DND-41 (cell line): ENCODE measurements at regions not wholly inside any gene's neighbourhood (a gene's known extent, or its start where the extent isn't known, plus 50 kb on each side); places are given as distances from the start of the nearest gene placed in this dataset.

Experiments used
- ATAC-seq: fragments of 200-7000 bp; cut with Tn5 transposase; 3 replicates; pipeline ENCODE4 v1.9.1; 2021; ENCODE audit warnings: low read depth; ENCODE audit not compliant: insufficient read depth
- DNase-seq: peaks from one replicate; pipeline ENCODE4 v3.0.0-alpha.2; 2020
- H2AFZ ChIP-seq: 2 replicates; pipeline ENCODE4 v1.6.0; 2012; ENCODE audit warnings: low read depth, low read length
- H3K27ac ChIP-seq: 2 replicates; pipeline ENCODE4 v1.5.1; 2012; ENCODE audit warnings: low read length, inconsistent platforms
- H3K27me3 ChIP-seq: fragments of 200-600 bp; sonication (generic); 2 replicates; pipeline ENCODE4 v1.6.0; 2012; ENCODE audit warnings: low read length, mild to moderate bottlenecking, inconsistent platforms; ENCODE audit not compliant: insufficient read depth, poor library complexity
- H3K36me3 ChIP-seq: 2 replicates; pipeline ENCODE4 v1.5.1; 2012; ENCODE audit warnings: low read length, inconsistent platforms; ENCODE audit not compliant: insufficient read depth
- H3K4me1 ChIP-seq: 2 replicates; pipeline ENCODE4 v1.5.1; 2012; ENCODE audit warnings: mild to moderate bottlenecking, low read length; ENCODE audit not compliant: insufficient read depth
- H3K4me2 ChIP-seq: 2 replicates; pipeline ENCODE4 v1.6.0; 2012; ENCODE audit warnings: mild to moderate bottlenecking, moderate library complexity, low read length, inconsistent platforms; ENCODE audit not compliant: insufficient read depth
- H3K4me3 ChIP-seq, 2 experiments: fragments of 200-600 bp in 1 of 2; shearing (Covaris generic) in 1 of 2; 2 replicates each; pipeline ENCODE4 v1.5.1; 2012 to 2016; ENCODE audit warnings: inconsistent platforms in 2 of 2, low read length in 2 of 2, mild to moderate bottlenecking in 2 of 2, low read depth in 1 of 2, moderate library complexity in 1 of 2
- H3K79me2 ChIP-seq: 2 replicates; pipeline ENCODE4 v1.6.0; 2012; ENCODE audit warnings: low read length, inconsistent platforms; ENCODE audit not compliant: insufficient read depth
- H3K9ac ChIP-seq: 2 replicates; pipeline ENCODE4 v1.6.0; 2012; ENCODE audit warnings: low read depth, mild to moderate bottlenecking, inconsistent platforms, low read length, moderate library complexity
- H3K9me3 ChIP-seq: 2 replicates; pipeline ENCODE4 v1.5.1; 2012; ENCODE audit warnings: low read length, moderate library complexity, mild to moderate bottlenecking, inconsistent platforms; ENCODE audit not compliant: insufficient read depth, severe bottlenecking
- H4K20me1 ChIP-seq: 2 replicates; pipeline ENCODE4 v1.6.0; 2012; ENCODE audit warnings: low read length; ENCODE audit not compliant: insufficient read depth
- EZH2 ChIP-seq: IDR thresholded peaks from 3 replicates; pipeline ENCODE4 v1.6.1; 2012; ENCODE audit warnings: borderline replicate concordance, low read depth, mild to moderate bottlenecking, moderate library complexity, low read length, inconsistent platforms; ENCODE audit not compliant: severe bottlenecking
- TF ChIP-seq, protein P1 (sequence below): IDR thresholded peaks from 2 replicates; pipeline ENCODE4 v1.5.1; 2012; ENCODE audit warnings: borderline replicate concordance, low read length, moderate library complexity, mild to moderate bottlenecking; ENCODE audit not compliant: poor library complexity, severe bottlenecking; ENCODE audit errors: extremely low read depth

DNA sequence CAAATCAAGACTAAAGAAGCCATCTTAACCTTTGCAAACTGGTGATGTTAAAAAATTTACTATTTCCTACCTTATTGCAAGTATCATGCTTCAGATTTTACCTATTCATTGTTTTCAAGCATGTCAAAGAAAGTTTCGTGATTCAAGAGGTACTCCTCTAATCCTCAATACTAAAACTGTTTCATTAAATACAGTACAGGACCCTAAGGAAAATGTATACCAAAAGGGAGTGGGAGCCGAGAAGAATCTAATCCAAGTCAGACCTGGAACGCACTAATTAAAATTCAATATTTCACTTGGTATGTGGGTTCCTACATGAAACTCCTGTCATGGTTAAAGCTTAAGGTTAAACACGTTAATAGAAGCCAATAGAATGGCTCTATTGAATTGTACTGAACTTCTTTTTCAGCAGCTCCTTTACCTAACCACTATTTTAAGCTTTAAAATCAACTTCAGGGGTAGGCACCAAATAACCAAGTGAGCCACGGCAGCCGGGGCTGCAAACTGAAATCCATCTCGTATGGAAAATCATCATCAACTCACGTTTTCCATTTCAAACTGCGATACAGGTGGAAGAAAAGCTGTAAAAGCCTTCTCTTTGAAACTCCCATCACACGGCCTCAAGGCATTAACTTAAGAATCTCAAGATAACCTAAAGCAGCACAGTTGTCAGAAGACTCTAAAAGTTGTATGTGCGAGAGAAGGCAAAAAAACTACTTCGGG lies 188.8 kb downstream of the ZEB2 start:
- Histone ChIP-seq H3K4me2 (peak overlapping the region; percentile 68), H3K79me2 (peaks cover 3% of the 10 kb centered on the region; the same call in 1 of the 2 replicates), H3K9ac (peak overlapping the region; percentile 89), H3K4me1 (peaks cover 28% of the 10 kb centered on the region), H3K27ac (peak overlapping the region; percentile 94), H3K36me3 (no peaks in the 10 kb centered on the region), H2AFZ (peak overlapping the region; percentile 95), H3K27me3 (no peaks in the 10 kb centered on the region), H3K4me3 (peak overlapping the region; percentile 62 to 80), H3K9me3 (no peaks in the 10 kb centered on the region), H4K20me1 (no peaks in the 10 kb centered on the region)
- TF ChIP-seq EZH2 = no peak
- TF ChIP-seq, protein P1, sequence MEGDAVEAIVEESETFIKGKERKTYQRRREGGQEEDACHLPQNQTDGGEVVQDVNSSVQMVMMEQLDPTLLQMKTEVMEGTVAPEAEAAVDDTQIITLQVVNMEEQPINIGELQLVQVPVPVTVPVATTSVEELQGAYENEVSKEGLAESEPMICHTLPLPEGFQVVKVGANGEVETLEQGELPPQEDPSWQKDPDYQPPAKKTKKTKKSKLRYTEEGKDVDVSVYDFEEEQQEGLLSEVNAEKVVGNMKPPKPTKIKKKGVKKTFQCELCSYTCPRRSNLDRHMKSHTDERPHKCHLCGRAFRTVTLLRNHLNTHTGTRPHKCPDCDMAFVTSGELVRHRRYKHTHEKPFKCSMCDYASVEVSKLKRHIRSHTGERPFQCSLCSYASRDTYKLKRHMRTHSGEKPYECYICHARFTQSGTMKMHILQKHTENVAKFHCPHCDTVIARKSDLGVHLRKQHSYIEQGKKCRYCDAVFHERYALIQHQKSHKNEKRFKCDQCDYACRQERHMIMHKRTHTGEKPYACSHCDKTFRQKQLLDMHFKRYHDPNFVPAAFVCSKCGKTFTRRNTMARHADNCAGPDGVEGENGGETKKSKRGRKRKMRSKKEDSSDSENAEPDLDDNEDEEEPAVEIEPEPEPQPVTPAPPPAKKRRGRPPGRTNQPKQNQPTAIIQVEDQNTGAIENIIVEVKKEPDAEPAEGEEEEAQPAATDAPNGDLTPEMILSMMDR = no peak
- ATAC-seq = no peak
- no peak for DNase-seq

DNA sequence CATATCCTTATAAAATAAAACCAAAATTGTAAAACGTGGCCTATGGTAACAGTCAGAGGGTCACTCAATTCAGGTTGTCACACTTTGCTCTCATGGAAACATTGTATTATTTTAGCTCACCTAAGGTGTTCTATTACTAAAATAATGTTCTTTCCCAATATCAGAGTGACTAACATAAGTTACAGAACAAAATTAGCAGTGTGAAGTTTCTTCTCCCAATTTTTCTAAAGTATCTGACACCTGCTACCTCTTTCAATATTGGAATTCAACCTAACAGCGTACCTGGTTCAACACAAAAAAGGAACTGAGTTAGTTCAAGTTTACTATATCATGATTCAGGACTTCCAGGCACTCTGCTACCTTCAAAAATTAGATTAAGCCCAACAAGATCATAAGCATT lies 190.4 kb downstream of the ZEB2 start:
- DNase-seq = no peak
- Histone ChIP-seq H3K27ac (no peak overlapping the region), H3K4me2 (0 out of 2 replicates have a peak overlapping the region, but pooled peaks have one; percentile 68), H3K4me1 (peaks cover 39% of the 10 kb centered on the region), H3K79me2 (peaks cover 3% of the 10 kb centered on the region; the same call in 1 of the 2 replicates), H3K27me3 (no peaks in the 10 kb centered on the region), H3K4me3 (no peak overlapping the region), H3K9me3 (no peaks in the 10 kb centered on the region), H3K9ac (no peak overlapping the region), H3K36me3 (no peaks in the 10 kb centered on the region), H2AFZ (no peak overlapping the region), H4K20me1 (no peaks in the 10 kb centered on the region)
- ATAC-seq = no peak
- TF ChIP-seq EZH2 = no peak
- TF ChIP-seq, protein P1 = no peak

DNA sequence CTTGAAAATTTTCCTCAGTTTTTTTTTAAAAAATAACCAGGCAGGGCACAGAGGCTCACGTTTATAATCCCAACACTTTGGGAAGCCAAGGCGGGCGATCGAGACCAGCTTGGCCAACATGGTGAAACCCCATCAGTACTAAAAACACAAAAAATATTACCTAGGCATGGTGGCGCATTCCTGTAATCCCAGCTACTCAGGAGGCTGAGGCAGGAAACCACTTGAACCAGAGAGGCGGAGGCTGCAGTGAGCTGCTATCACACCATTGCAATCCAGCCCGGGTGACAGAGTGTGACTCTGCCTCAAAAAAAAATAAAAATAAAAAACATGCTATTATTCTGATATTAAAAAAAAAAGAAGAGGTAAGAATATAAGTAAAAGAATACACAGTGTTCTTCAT lies 191.0 kb downstream of the ZEB2 start:
- Histone ChIP-seq H3K9me3 (no peaks in the 10 kb centered on the region), H3K4me3 (no peak overlapping the region), H3K4me2 (no peak overlapping the region), H3K36me3 (no peaks in the 10 kb centered on the region), H2AFZ (no peak overlapping the region), H3K79me2 (peaks cover 3% of the 10 kb centered on the region; the same call in 1 of the 2 replicates), H4K20me1 (no peaks in the 10 kb centered on the region), H3K9ac (no peak overlapping the region), H3K27me3 (no peaks in the 10 kb centered on the region), H3K27ac (no peak overlapping the region), H3K4me1 (peaks cover 39% of the 10 kb centered on the region)
- ATAC-seq = no peak
- no peak for DNase-seq
- TF ChIP-seq EZH2 = no peak
- TF ChIP-seq, protein P1 = no peak
